T-helper 1 cell treated with Interleukin-12 subunit alpha and Interleukin-12 subunit beta and Interleukin-4 antibody, amounts not matched to agents 30 μg/mL and 1 μg/mL, for 36 hours (primary cell): ENCODE measurements at regions not wholly inside any gene's neighbourhood (a gene's known extent, or its start where the extent isn't known, plus 50 kb on each side); places are given as distances from the start of the nearest gene placed in this dataset.

ENCODE experiments used
- H3K27ac Mint-ChIP-seq: one replicate; pipeline ENCODE4 v1.8.0; 2021; ENCODE audit warnings: mild to moderate bottlenecking, mixed read lengths
- H3K27me3 Mint-ChIP-seq: one replicate; pipeline ENCODE4 v1.8.0; 2021; ENCODE audit warnings: low read depth, mixed read lengths
- H3K36me3 Mint-ChIP-seq: one replicate; pipeline ENCODE4 v1.8.0; 2021; ENCODE audit warnings: low read depth, mixed read lengths
- H3K4me1 Mint-ChIP-seq: one replicate; pipeline ENCODE4 v1.8.0; 2021; ENCODE audit warnings: low read depth, mixed read lengths
- H3K4me3 Mint-ChIP-seq: one replicate; pipeline ENCODE4 v1.8.0; 2021; ENCODE audit warnings: mild to moderate bottlenecking, moderate library complexity, mixed read lengths
- H3K9me3 Mint-ChIP-seq: one replicate; pipeline ENCODE4 v1.8.0; 2021; ENCODE audit warnings: mixed read lengths

DNA sequence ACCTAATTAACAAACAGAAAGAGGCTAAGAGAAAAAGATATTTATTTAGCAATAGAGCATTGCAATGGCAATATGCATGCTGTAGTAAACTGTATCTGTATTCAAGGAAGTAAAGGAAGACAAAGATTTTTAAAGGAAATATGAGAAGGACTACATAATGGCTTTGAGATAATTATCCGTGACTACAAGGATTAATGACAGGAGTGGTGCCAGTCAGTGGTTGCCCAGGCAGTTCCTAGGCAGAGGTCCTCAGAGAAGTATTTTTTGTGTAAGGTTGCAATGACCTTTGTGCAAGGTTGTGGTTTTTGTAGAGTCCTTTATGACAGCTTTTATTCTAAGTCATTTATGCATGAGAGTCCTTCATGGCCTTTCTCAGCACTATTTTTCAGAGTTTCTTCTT, 711.1 kb upstream of the CHRM3 start:
- Mint-ChIP-seq H3K9me3 (peaks cover 4% of the 10 kb centered on the region), H3K27ac (no peak overlapping the region), H3K27me3 (no peaks in the 10 kb centered on the region), H3K4me3 (no peak overlapping the region), H3K4me1 (no peaks in the 10 kb centered on the region), H3K36me3 (no peaks in the 10 kb centered on the region)

DNA sequence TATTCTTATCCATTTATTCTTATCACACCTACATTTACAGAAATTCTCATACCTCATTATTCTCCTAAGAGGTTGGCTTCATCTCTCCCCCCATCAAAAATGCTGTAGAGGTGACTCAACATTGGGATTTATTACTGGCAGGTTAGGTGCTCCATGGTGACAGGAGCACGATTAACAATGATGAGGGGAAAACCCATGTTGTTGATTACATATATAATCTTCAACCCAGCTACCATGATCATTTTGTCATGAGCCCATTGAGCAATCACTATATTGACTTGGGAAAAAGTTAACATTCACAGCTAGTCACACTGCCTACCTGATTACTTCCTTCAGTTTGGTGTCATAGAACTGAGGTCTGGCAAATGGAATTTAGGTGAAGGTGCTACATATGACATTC, 712.1 kb upstream of the CHRM3 start:
- Mint-ChIP-seq H3K27me3 (no peaks in the 10 kb centered on the region), H3K36me3 (no peaks in the 10 kb centered on the region), H3K4me3 (no peak overlapping the region), H3K27ac (no peak overlapping the region), H3K4me1 (no peaks in the 10 kb centered on the region), H3K9me3 (peaks cover 4% of the 10 kb centered on the region)

- H3K9me3 Mint-ChIP-seq = peaks cover 4% of the 10 kb centered on the region
- no peak overlapping the region for H3K4me3 Mint-ChIP-seq
- no peaks in the 10 kb centered on the region for H3K4me1 Mint-ChIP-seq
- H3K27ac Mint-ChIP-seq = no peak overlapping the region
- no peaks in the 10 kb centered on the region for H3K27me3 Mint-ChIP-seq
- H3K36me3 Mint-ChIP-seq = no peaks in the 10 kb centered on the region
Measured at GRCh38 chr1:238673561-238673960, 712.8 kb upstream of the CHRM3 start.

- H3K27ac Mint-ChIP-seq = no peak overlapping the region
- no peaks in the 10 kb centered on the region for H3K27me3 Mint-ChIP-seq
- no peaks in the 10 kb centered on the region for H3K36me3 Mint-ChIP-seq
- H3K4me3 Mint-ChIP-seq = no peak overlapping the region
- H3K9me3 Mint-ChIP-seq = peaks cover 4% of the 10 kb centered on the region
- H3K4me1 Mint-ChIP-seq = no peaks in the 10 kb centered on the region
Measured at GRCh38 chr1:238672806-238673205, 713.6 kb upstream of the CHRM3 start.

DNA sequence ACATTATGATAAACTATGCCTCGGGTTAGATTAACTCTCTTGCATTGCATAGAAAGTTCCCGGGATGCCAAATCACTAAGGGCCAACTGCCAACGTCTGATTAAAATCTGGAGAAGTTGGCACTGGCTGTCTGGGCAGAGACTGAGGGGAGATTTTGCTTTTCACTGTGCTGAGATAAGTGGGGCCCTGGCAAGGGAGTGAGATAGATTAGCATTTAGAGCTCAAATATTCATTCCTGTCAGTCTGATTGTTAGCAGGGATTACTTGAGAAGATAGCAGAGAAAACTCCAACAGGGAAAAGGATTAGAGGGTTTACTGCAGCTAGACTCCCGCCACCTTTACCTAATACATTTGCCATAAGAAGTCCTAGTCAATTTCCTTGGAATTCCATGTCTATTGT, 714.1 kb upstream of the CHRM3 start:
- Mint-ChIP-seq H3K4me3 (no peak overlapping the region), H3K9me3 (peaks cover 4% of the 10 kb centered on the region), H3K27ac (no peak overlapping the region), H3K27me3 (no peaks in the 10 kb centered on the region), H3K36me3 (no peaks in the 10 kb centered on the region), H3K4me1 (no peaks in the 10 kb centered on the region)

DNA sequence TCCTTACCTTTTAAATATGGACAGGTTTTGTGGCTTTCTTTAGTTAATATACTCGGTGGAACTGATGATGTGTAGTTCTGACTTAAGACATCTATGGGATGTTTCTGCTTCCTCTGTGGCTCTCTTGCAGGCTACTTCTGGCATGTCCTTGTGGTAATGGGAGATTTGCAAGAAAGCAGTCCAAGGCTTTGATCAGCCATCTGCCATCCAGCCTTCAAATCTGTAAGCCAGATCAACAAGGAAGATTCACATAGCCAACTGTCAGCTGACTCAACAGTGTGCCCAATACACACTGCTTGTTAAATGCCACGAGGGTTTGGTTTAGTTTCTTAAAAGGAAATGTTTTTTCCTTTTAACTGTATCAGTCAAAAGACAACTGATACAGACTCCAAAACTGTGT, 722.2 kb upstream of the CHRM3 start:
- H3K9me3 Mint-ChIP-seq = peaks cover 3% of the 10 kb centered on the region
- H3K4me3 Mint-ChIP-seq = no peak overlapping the region
- no peak overlapping the region for H3K27ac Mint-ChIP-seq
- H3K36me3 Mint-ChIP-seq = no peaks in the 10 kb centered on the region
- H3K4me1 Mint-ChIP-seq = no peaks in the 10 kb centered on the region
- H3K27me3 Mint-ChIP-seq = no peaks in the 10 kb centered on the region

- Mint-ChIP-seq H3K27me3 (no peaks in the 10 kb centered on the region), H3K9me3 (peaks cover 6% of the 10 kb centered on the region), H3K4me1 (no peaks in the 10 kb centered on the region), H3K4me3 (no peak overlapping the region), H3K36me3 (no peaks in the 10 kb centered on the region), H3K27ac (no peak overlapping the region)
Measured at GRCh38 chr1:238660849-238661248, 725.5 kb upstream of the CHRM3 start.

- peaks cover 9% of the 10 kb centered on the region for H3K9me3 Mint-ChIP-seq
- H3K36me3 Mint-ChIP-seq = no peaks in the 10 kb centered on the region
- H3K27me3 Mint-ChIP-seq = no peaks in the 10 kb centered on the region
- H3K27ac Mint-ChIP-seq = no peak overlapping the region
- no peaks in the 10 kb centered on the region for H3K4me1 Mint-ChIP-seq
- H3K4me3 Mint-ChIP-seq = no peak overlapping the region
Measured at GRCh38 chr1:238658763-238659162, 727.6 kb upstream of the CHRM3 start.

DNA sequence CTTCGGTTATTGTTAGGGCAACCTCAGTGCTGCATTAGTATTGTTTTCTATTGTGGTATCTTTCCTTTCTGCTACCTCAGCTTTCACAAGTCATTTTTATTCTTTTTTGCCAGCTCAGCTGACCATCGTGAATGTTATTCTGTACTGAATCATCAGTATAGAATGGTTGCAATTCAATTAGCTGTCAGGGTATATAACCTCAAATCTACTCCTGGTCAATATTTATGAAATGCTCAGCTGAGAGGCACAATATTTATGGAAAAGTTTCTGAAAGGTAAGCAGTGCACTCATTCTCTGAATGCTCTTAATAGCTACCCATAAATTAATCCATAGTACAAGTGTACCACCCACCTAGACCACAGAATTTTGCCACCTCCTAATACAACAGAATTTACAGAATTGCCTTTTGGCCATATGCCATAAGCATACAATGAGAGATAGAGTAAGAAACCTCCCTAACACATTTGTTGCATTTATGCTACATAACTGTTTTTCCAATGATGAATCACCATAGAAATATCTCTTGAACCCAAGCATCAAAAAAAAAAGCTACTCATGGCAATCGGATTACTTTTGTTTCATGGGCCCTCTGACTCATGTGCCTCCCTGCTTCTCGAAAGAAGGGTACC, 732.6 kb upstream of the CHRM3 start:
- H3K36me3 Mint-ChIP-seq = no peaks in the 10 kb centered on the region
- H3K27me3 Mint-ChIP-seq = no peaks in the 10 kb centered on the region
- H3K27ac Mint-ChIP-seq = no peak overlapping the region
- no peak overlapping the region for H3K4me3 Mint-ChIP-seq
- H3K4me1 Mint-ChIP-seq = no peaks in the 10 kb centered on the region
- H3K9me3 Mint-ChIP-seq = peaks cover 6% of the 10 kb centered on the region

- Mint-ChIP-seq H3K9me3 (peaks cover 6% of the 10 kb centered on the region), H3K4me1 (no peaks in the 10 kb centered on the region), H3K36me3 (no peaks in the 10 kb centered on the region), H3K27me3 (no peaks in the 10 kb centered on the region), H3K27ac (no peak overlapping the region), H3K4me3 (no peak overlapping the region)
Measured at GRCh38 chr1:238652346-238652968, 733.9 kb upstream of the CHRM3 start.

DNA sequence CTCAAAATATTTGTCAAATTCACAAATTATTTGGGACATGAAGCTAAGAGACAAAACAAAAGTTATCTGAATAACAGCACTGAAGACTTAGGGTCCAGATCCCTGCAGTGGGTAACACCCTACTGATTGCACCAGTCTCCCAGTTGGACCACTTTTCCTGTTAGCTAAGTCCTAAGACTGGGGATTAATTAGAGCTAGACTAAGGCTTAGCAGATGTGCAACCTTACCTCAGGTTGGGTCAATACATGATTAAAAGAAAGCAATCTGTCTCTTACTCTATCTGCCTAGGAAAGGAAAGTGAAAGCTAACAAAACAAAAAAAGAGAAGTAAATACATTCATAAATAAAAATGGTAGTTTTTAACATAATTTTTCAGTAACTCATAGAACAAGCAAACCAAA, 737.2 kb upstream of the CHRM3 start:
- Mint-ChIP-seq H3K27me3 (no peaks in the 10 kb centered on the region), H3K4me1 (no peaks in the 10 kb centered on the region), H3K27ac (no peak overlapping the region), H3K36me3 (no peaks in the 10 kb centered on the region), H3K9me3 (peaks cover 6% of the 10 kb centered on the region), H3K4me3 (no peak overlapping the region)

- Mint-ChIP-seq H3K4me3 (no peak overlapping the region), H3K27ac (no peak overlapping the region), H3K9me3 (peaks cover 3% of the 10 kb centered on the region), H3K27me3 (no peaks in the 10 kb centered on the region), H3K4me1 (no peaks in the 10 kb centered on the region), H3K36me3 (no peaks in the 10 kb centered on the region)
Measured at GRCh38 chr1:238648751-238649150, 737.6 kb upstream of the CHRM3 start.

- Mint-ChIP-seq H3K4me1 (no peaks in the 10 kb centered on the region), H3K9me3 (no peaks in the 10 kb centered on the region), H3K27me3 (no peaks in the 10 kb centered on the region), H3K4me3 (no peak overlapping the region), H3K27ac (no peak overlapping the region), H3K36me3 (no peaks in the 10 kb centered on the region)
Measured at GRCh38 chr1:238648296-238648695, 738.1 kb upstream of the CHRM3 start.

GRCh38 chr1:238647877-238648276, 738.5 kb upstream of the CHRM3 start:
- Mint-ChIP-seq H3K9me3 (no peaks in the 10 kb centered on the region), H3K4me3 (no peak overlapping the region), H3K4me1 (no peaks in the 10 kb centered on the region), H3K27ac (no peak overlapping the region), H3K27me3 (no peaks in the 10 kb centered on the region), H3K36me3 (no peaks in the 10 kb centered on the region)

DNA sequence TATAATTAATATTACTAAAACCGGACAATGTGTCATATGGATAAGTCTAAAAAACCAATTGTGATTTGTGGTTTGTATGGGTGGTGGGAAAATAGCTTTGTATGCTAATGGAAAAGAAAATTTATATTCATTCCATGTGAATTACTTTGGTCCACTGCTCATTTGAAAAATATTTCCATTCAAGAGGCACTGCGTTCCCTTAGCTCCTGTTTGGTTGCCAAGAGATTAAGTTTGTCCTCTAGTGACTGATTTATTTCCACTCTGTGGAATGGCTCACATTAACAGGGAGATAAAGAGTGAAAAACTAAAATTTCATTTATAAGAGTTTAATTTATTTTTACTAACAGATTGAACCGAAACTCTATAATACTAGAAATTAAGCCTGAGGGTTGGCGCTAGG, 744.1 kb upstream of the CHRM3 start:
- no peak overlapping the region for H3K27ac Mint-ChIP-seq
- H3K27me3 Mint-ChIP-seq = no peaks in the 10 kb centered on the region
- H3K36me3 Mint-ChIP-seq = no peaks in the 10 kb centered on the region
- no peaks in the 10 kb centered on the region for H3K4me1 Mint-ChIP-seq
- H3K4me3 Mint-ChIP-seq = no peak overlapping the region
- no peaks in the 10 kb centered on the region for H3K9me3 Mint-ChIP-seq

- H3K36me3 Mint-ChIP-seq = no peaks in the 10 kb centered on the region
- no peaks in the 10 kb centered on the region for H3K9me3 Mint-ChIP-seq
- no peaks in the 10 kb centered on the region for H3K4me1 Mint-ChIP-seq
- no peaks in the 10 kb centered on the region for H3K27me3 Mint-ChIP-seq
- no peak overlapping the region for H3K27ac Mint-ChIP-seq
- no peak overlapping the region for H3K4me3 Mint-ChIP-seq
Measured at GRCh38 chr1:238639861-238640260, 746.5 kb upstream of the CHRM3 start.
